IMR-90 (cell line): ENCODE measurements at regions not wholly inside any gene's neighbourhood (a gene's known extent, or its start where the extent isn't known, plus 50 kb on each side); places are given as distances from the start of the nearest gene placed in this dataset.

Experiments used
- ATAC-seq: fragments of 200-7000 bp; cut with Tn5 transposase; 2 replicates; pipeline ENCODE4 v1.9.1; 2020; ENCODE audit warnings: low read depth, mild to moderate bottlenecking, moderate library complexity
- BruUV-seq: library from RNA; stranded (reverse); fragments of 400-500 nt; replicated peaks from 2 replicates; lab custom pipeline; 2021; lab: Mats Ljungman, UMichigan
- CTCF ChIA-PET: fragments of 300-600 bp; formaldehyde crosslinking; extraction: SDS; loops from one replicate; lab custom pipeline; 2021; ENCODE audit warnings: antibody characterized with exemption; lab: Yijun Ruan, JAX
- POLR2A ChIA-PET: fragments of 300-600 bp; sonication (Branson Sonifier 250); formaldehyde crosslinking; loops from one replicate; lab custom pipeline; 2022; ENCODE audit warnings: antibody characterized with exemption; ENCODE audit not compliant: unreplicated experiment; lab: Charles Lee
- DNase-seq: peaks from one replicate; pipeline ENCODE4 v3.0.0; 2013
- H2AFZ ChIP-seq: replicated peaks from 2 replicates; pipeline ENCODE3; 2013; ENCODE audit warnings: low read length, mild to moderate bottlenecking; ENCODE audit not compliant: poor library complexity
- H2AK5ac ChIP-seq: 2 replicates; pipeline ENCODE4 v1.6.1; 2013; ENCODE audit warnings: low read depth, low read length, inconsistent platforms
- H2AK9ac ChIP-seq: replicated peaks from 2 replicates; pipeline ENCODE3; 2013; ENCODE audit warnings: mild to moderate bottlenecking, low read depth, low read length, moderate library complexity; ENCODE audit not compliant: poor library complexity
- H2BK120ac ChIP-seq: 2 replicates; pipeline ENCODE4 v1.6.1; 2013; ENCODE audit warnings: low read depth, low read length, inconsistent platforms
- H2BK15ac ChIP-seq: 3 replicates; pipeline ENCODE4 v1.6.1; 2013; ENCODE audit warnings: low read depth, low read length, inconsistent platforms
- H2BK20ac ChIP-seq: 2 replicates; pipeline ENCODE4 v1.6.1; 2013; ENCODE audit warnings: low read depth, mild to moderate bottlenecking, inconsistent platforms, low read length, moderate library complexity
- H2BK5ac ChIP-seq: 2 replicates; pipeline ENCODE4 v1.6.1; 2013; ENCODE audit warnings: mild to moderate bottlenecking, low read depth, low read length, inconsistent platforms; ENCODE audit not compliant: poor library complexity, severe bottlenecking
- H3K14ac ChIP-seq: replicated peaks from 2 replicates; pipeline ENCODE4 v1.6.1; 2013; ENCODE audit warnings: low read depth, low read length, inconsistent platforms
- H3K18ac ChIP-seq: 2 replicates; pipeline ENCODE4 v1.6.1; 2013; ENCODE audit warnings: low read depth, low read length, control low read depth
- H3K23ac ChIP-seq: 2 replicates; pipeline ENCODE4 v1.6.1; 2013; ENCODE audit warnings: low read depth, low read length, inconsistent platforms
- H3K27ac ChIP-seq: 2 replicates; pipeline ENCODE4 v1.5.1; 2013; ENCODE audit warnings: mild to moderate bottlenecking, control low read depth, low read length; ENCODE audit not compliant: insufficient read depth
- H3K27me3 ChIP-seq: 2 replicates; pipeline ENCODE4 v1.6.1; 2013; ENCODE audit warnings: low read length; ENCODE audit not compliant: control insufficient read depth, insufficient read depth
- H3K36me3 ChIP-seq: 2 replicates; pipeline ENCODE4 v1.6.1; 2013; ENCODE audit warnings: low read length, mixed read lengths; ENCODE audit not compliant: control insufficient read depth, insufficient read depth
- H3K4ac ChIP-seq: 2 replicates; pipeline ENCODE4 v1.6.1; 2013; ENCODE audit warnings: low read depth, low read length, inconsistent platforms
- H3K4me1 ChIP-seq: 2 replicates; pipeline ENCODE4 v1.6.1; 2013; ENCODE audit warnings: low read length, mixed read lengths; ENCODE audit not compliant: control insufficient read depth, insufficient read depth
- H3K4me2 ChIP-seq: 2 replicates; pipeline ENCODE4 v1.6.1; 2013; ENCODE audit warnings: low read depth, mild to moderate bottlenecking, control low read depth, low read length, moderate library complexity
- H3K4me3 ChIP-seq: 2 replicates; pipeline ENCODE4 v1.5.1; 2013; ENCODE audit warnings: low read depth, mild to moderate bottlenecking, control low read depth, low read length, moderate library complexity; ENCODE audit not compliant: insufficient read depth
- H3K56ac ChIP-seq: 2 replicates; pipeline ENCODE4 v1.6.1; 2013; ENCODE audit warnings: low read length, inconsistent platforms; ENCODE audit not compliant: insufficient read depth; ENCODE audit errors: extremely low read depth
- H3K79me1 ChIP-seq, 2 experiments: 2 replicates each; pipeline ENCODE4 v1.6.1; 2013; ENCODE audit warnings: low read length in 2 of 2, inconsistent platforms in 1 of 2, low read depth in 1 of 2
- H3K9ac ChIP-seq: 2 replicates; pipeline ENCODE4 v1.6.1; 2013; ENCODE audit warnings: low read depth, low read length, control low read depth
- H3K9me1 ChIP-seq: 2 replicates; pipeline ENCODE4 v1.6.1; 2013; ENCODE audit warnings: low read length, inconsistent platforms; ENCODE audit not compliant: insufficient read depth
- H3K9me3 ChIP-seq: 2 replicates; pipeline ENCODE4 v1.6.1; 2013; ENCODE audit warnings: low read length; ENCODE audit not compliant: control insufficient read depth, insufficient read depth
- H4K20me1 ChIP-seq: 2 replicates; pipeline ENCODE4 v1.6.1; 2013; ENCODE audit warnings: low read length, inconsistent platforms; ENCODE audit not compliant: insufficient read depth
- H4K5ac ChIP-seq: 2 replicates; pipeline ENCODE4 v1.6.1; 2013; ENCODE audit warnings: mild to moderate bottlenecking, low read depth, low read length, control low read depth
- H4K8ac ChIP-seq, 2 experiments: 2 replicates each; pipeline ENCODE4 v1.6.1; 2013; ENCODE audit warnings: low read depth in 2 of 2, low read length in 2 of 2, control low read depth in 1 of 2, inconsistent platforms in 1 of 2
- H4K91ac ChIP-seq: 2 replicates; pipeline ENCODE4 v1.6.1; 2013; ENCODE audit warnings: low read depth, low read length, inconsistent platforms; ENCODE audit not compliant: insufficient read depth
- BHLHE40 ChIP-seq: fragments of 150-350 bp; IDR thresholded peaks from 2 replicates; pipeline ENCODE4 v1.6.1; 2016; ENCODE audit warnings: mild to moderate bottlenecking, low read depth, low read length
- CHD1 ChIP-seq: IDR thresholded peaks from 2 replicates; pipeline ENCODE4 v1.6.1; 2012; ENCODE audit warnings: low read depth, low read length, improper control_type of control experiment
- CTCF ChIP-seq: conservative IDR thresholded peaks from 2 replicates; pipeline ENCODE4 v1.5.1; 2012; ENCODE audit warnings: mild to moderate bottlenecking, low read depth, low read length, improper control_type of control experiment
- ELK1 ChIP-seq: fragments of 150-350 bp; IDR thresholded peaks from 2 replicates; pipeline ENCODE4 v1.6.1; 2016; ENCODE audit warnings: low read depth, mild to moderate bottlenecking, low read length, moderate library complexity, borderline replicate concordance
- FOS ChIP-seq: fragments of 150-350 bp; IDR thresholded peaks from 2 replicates; pipeline ENCODE4 v1.6.1; 2016; ENCODE audit warnings: low read depth, low read length
- MAFK ChIP-seq: IDR thresholded peaks from 2 replicates; pipeline ENCODE4 v1.6.1; 2012; ENCODE audit warnings: low read depth, low read length, improper control_type of control experiment
- MAZ ChIP-seq: IDR thresholded peaks from 2 replicates; pipeline ENCODE4 v1.6.1; 2012; ENCODE audit warnings: low read depth, mild to moderate bottlenecking, low read length, improper control_type of control experiment, moderate library complexity, borderline replicate concordance
- MXI1 ChIP-seq: IDR thresholded peaks from 2 replicates; pipeline ENCODE4 v1.6.1; 2012; ENCODE audit warnings: low read depth, mild to moderate bottlenecking, low read length, moderate library complexity, borderline replicate concordance
- RAD21 ChIP-seq: IDR thresholded peaks from 2 replicates; pipeline ENCODE4 v1.6.1; 2012; ENCODE audit warnings: low read length, improper control_type of control experiment
- RCOR1 ChIP-seq: IDR thresholded peaks from 2 replicates; pipeline ENCODE4 v1.6.1; 2012; ENCODE audit warnings: mild to moderate bottlenecking, low read length, improper control_type of control experiment; ENCODE audit not compliant: insufficient replicate concordance
- SMC3 ChIP-seq: fragments of 150-350 bp; IDR thresholded peaks from 2 replicates; pipeline ENCODE4 v1.6.1; 2016; ENCODE audit warnings: low read depth, mild to moderate bottlenecking, antibody characterized with exemption, low read length, moderate library complexity
- WGBS, 2 experiments: methylation state at CpG; one replicate each; pipeline versions ENCODE4 v1.1.5 to v1.1.7; 2013; ENCODE audit warnings: missing lambda C conversion rate in 2 of 2; ENCODE audit not compliant: insufficient read length in 1 of 2; ENCODE audit errors: extremely low coverage in 2 of 2; 5-methylcytosine and 5-hydroxymethylcytosine counted together
- dilution Hi-C: fragments of 300-500 bp; cut with HindIII; formaldehyde crosslinking; loops from one replicate; pipeline ENCODE4 v1.14.3; 2018; ENCODE audit warnings: low sequenced_read_pairs; ENCODE audit not compliant: unreplicated experiment
- in situ Hi-C: fragments of 300-500 bp; cut with MboI; formaldehyde crosslinking; loops from 3 replicates; pipeline ENCODE4 v1.14.3; 2019; ENCODE audit warnings: low sequenced_read_pairs, inconsistent platforms, mixed read lengths
- intact Hi-C: fragments of 100-400 bp; cut with micrococcal nuclease; formaldehyde crosslinking; loops from 2 replicates; pipeline ENCODE4 v1.10.0; 2022
- TF ChIP-seq, protein P1 (sequence below): fragments of 150-350 bp; IDR thresholded peaks from 2 replicates; pipeline ENCODE4 v1.6.1; 2017; ENCODE audit warnings: mild to moderate bottlenecking, antibody characterized with exemption, low read length, low read depth

GRCh38 chr16:17835118-17835876, 364.5 kb upstream of the XYLT1 start:
- Histone ChIP-seq H2AK9ac (no peak overlapping the region), H3K27me3 (no peaks in the 10 kb centered on the region), H3K4me1 (peaks cover 3% of the 10 kb centered on the region), H3K23ac (no peak overlapping the region), H3K56ac (no peak overlapping the region), H3K14ac (no peak overlapping the region), H3K36me3 (no peaks in the 10 kb centered on the region), H2BK5ac (no peak overlapping the region), H3K9ac (no peak overlapping the region), H3K4ac (no peak overlapping the region), H4K8ac (no peak overlapping the region), H2BK15ac (no peak overlapping the region), H4K5ac (no peak overlapping the region), H3K9me1 (no peaks in the 10 kb centered on the region), H3K27ac (no peak overlapping the region), H3K79me1 (no peaks in the 10 kb centered on the region), H2BK120ac (no peak overlapping the region), H3K9me3 (no peaks in the 10 kb centered on the region), H4K91ac (no peak overlapping the region), H2AK5ac (no peak overlapping the region), H2BK20ac (peak overlapping the region; percentile 18; the same call in 1 of the 2 replicates), H3K4me3 (no peak overlapping the region), H3K4me2 (no peak overlapping the region), H2AFZ (no peak overlapping the region), H3K18ac (no peak overlapping the region), H4K20me1 (no peaks in the 10 kb centered on the region)
- 47% methylated on average over 2 of the region's 4 CpGs; no CpG with 5 or more reads in 1 of the 2 experiments for WGBS, 2 experiments
- DNase-seq (no peak), ATAC-seq (no peak)
- CTCF ChIA-PET: no interaction called here
- POLR2A ChIA-PET: no interaction called here
- dilution Hi-C loops: no loop called here
- BruUV-seq: no TSS peak
- no peak for TF ChIP-seq MAFK
- no peak for TF ChIP-seq RCOR1
- TF ChIP-seq MAZ: no peak
- no peak for TF ChIP-seq CHD1
- no peak for TF ChIP-seq FOS
- no peak for TF ChIP-seq MXI1
- TF ChIP-seq ELK1: no peak
- TF ChIP-seq, protein P1, sequence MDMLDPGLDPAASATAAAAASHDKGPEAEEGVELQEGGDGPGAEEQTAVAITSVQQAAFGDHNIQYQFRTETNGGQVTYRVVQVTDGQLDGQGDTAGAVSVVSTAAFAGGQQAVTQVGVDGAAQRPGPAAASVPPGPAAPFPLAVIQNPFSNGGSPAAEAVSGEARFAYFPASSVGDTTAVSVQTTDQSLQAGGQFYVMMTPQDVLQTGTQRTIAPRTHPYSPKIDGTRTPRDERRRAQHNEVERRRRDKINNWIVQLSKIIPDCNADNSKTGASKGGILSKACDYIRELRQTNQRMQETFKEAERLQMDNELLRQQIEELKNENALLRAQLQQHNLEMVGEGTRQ: no peak
- TF ChIP-seq BHLHE40: no peak
- TF ChIP-seq RAD21: no peak
- TF ChIP-seq SMC3: no peak
- no peak for TF ChIP-seq CTCF
- intact Hi-C loops: no loop called here
- in situ Hi-C loops: no loop called here
